Panc1 (cell line): ENCODE measurements at regions not wholly inside any gene's neighbourhood (a gene's known extent, or its start where the extent isn't known, plus 50 kb on each side); places are given as distances from the start of the nearest gene placed in this dataset.

Source experiments
- ATAC-seq: fragments of 200-7000 bp; cut with Tn5 transposase; 2 replicates; pipeline ENCODE4 v1.9.1; 2020; ENCODE audit warnings: mild to moderate bottlenecking, moderate library complexity
- BruUV-seq: library from RNA; stranded (reverse); fragments of 400-500 nt; replicated peaks from 2 replicates; lab custom pipeline; 2021; lab: Mats Ljungman, UMichigan
- CTCF ChIA-PET: fragments of 300-600 bp; sonication (Branson Sonifier 250); formaldehyde crosslinking; loops from one replicate; lab custom pipeline; 2022; ENCODE audit warnings: antibody characterized with exemption; lab: Charles Lee
- POLR2A ChIA-PET: fragments of 300-600 bp; sonication (Branson Sonifier 250); formaldehyde crosslinking; loops from one replicate; lab custom pipeline; 2022; ENCODE audit warnings: antibody characterized with exemption; lab: Charles Lee
- DNase-seq: peaks from one replicate; pipeline ENCODE4 v3.0.0-alpha.2; 2010; ENCODE audit warnings: low read depth, low spot score
- H3K27ac ChIP-seq: 2 replicates; pipeline ENCODE4 v1.5.1; 2011; ENCODE audit warnings: mild to moderate bottlenecking, low read length, inconsistent platforms
- H3K27me3 ChIP-seq: fragments of 200-500 bp; sonication (Bioruptor generic); 2 replicates; pipeline ENCODE4 v1.6.0; 2014; ENCODE audit warnings: low read length, inconsistent platforms; ENCODE audit not compliant: control insufficient read depth, insufficient read depth
- H3K36me3 ChIP-seq: fragments of 200-500 bp; sonication (Bioruptor generic); 2 replicates; pipeline ENCODE4 v1.5.1; 2014; ENCODE audit warnings: inconsistent platforms, mild to moderate bottlenecking, low read length, moderate library complexity; ENCODE audit not compliant: control insufficient read depth, insufficient read depth
- H3K4me1 ChIP-seq: 2 replicates; pipeline ENCODE4 v1.5.1; 2011; ENCODE audit warnings: inconsistent platforms, mild to moderate bottlenecking, low read length, moderate library complexity; ENCODE audit not compliant: control insufficient read depth, insufficient read depth
- H3K4me3 ChIP-seq, 2 experiments: 2 replicates each; pipeline ENCODE4 v1.5.1; 2011 to 2012; ENCODE audit warnings: low read depth in 2 of 2, low read length in 2 of 2, mild to moderate bottlenecking in 2 of 2, inconsistent platforms in 1 of 2, moderate library complexity in 1 of 2
- H3K9me3 ChIP-seq: fragments of 200-500 bp; sonication (Bioruptor generic); 2 replicates; pipeline ENCODE4 v1.5.1; 2014; ENCODE audit warnings: low read depth, mild to moderate bottlenecking, inconsistent platforms, low read length, moderate library complexity; ENCODE audit not compliant: control insufficient read depth, insufficient read depth
- POLR2AphosphoS5 ChIP-seq: IDR thresholded peaks from 2 replicates; pipeline ENCODE4 v1.6.1; 2012; ENCODE audit warnings: mild to moderate bottlenecking, low read depth, low read length, moderate library complexity
- SIN3A ChIP-seq: IDR thresholded peaks from 2 replicates; pipeline ENCODE4 v1.6.1; 2012; ENCODE audit warnings: low read depth, mild to moderate bottlenecking, low read length, moderate library complexity, borderline replicate concordance; ENCODE audit not compliant: insufficient read depth
- TCF7L2 ChIP-seq: IDR thresholded peaks from 2 replicates; pipeline ENCODE4 v1.6.1; 2011; ENCODE audit warnings: mild to moderate bottlenecking, low read depth, low read length, inconsistent platforms
- in situ Hi-C: cut with HindIII; loops from 2 replicates; pipeline ENCODE4 v1.10.0; 2016; ENCODE audit warnings: low sequenced_read_pairs, low pct_unique_long_range_greater_than_20kb
- intact Hi-C: fragments of 100-400 bp; cut with micrococcal nuclease; formaldehyde crosslinking; loops from one replicate; pipeline ENCODE4 v1.10.0; 2022; ENCODE audit not compliant: unreplicated experiment
- TF ChIP-seq, protein P1 (sequence below): fragments of 450-650 bp; IDR thresholded peaks from 2 replicates; pipeline ENCODE4 v1.5.1; 2017; ENCODE audit warnings: mild to moderate bottlenecking
- TF ChIP-seq, protein P2 (sequence below), 2 experiments: IDR thresholded peaks; 2 replicates each; pipeline ENCODE4 v1.6.1; 2011 to 2012; ENCODE audit warnings: low read depth in 2 of 2, control low read depth in 1 of 2, low read length in 1 of 2, mild to moderate bottlenecking in 1 of 2, moderate library complexity in 1 of 2; ENCODE audit not compliant: insufficient read depth in 1 of 2

DNA sequence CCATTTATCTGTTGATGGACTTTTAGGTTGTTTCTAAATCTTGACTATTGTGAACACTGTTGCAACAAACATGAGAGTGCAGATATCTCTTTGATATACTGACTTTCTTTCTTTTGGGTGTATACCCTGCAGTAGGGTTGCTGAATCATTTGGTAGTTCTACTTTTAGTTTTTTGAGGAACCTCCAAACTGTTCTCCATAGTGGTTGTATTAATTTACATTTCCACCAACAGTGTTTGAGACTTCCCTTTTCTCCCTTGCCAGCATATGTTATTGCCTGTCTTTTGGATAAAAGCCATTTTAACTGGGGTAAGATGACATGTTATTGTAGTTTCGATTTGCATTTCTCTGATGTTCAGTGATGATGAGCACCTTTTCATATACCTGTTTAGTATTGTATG, 330.0 kb downstream of the DDX10 start:
- Histone ChIP-seq H3K4me1 (no peaks in the 10 kb centered on the region), H3K9me3 (no peaks in the 10 kb centered on the region), H3K36me3 (no peaks in the 10 kb centered on the region), H3K27ac (no peak overlapping the region), H3K4me3 (no peak overlapping the region), H3K27me3 (no peaks in the 10 kb centered on the region)
- intact Hi-C loops (no loop called here), in situ Hi-C loops (no loop called here)
- BruUV-seq: no TSS peak
- CTCF ChIA-PET: no interaction called here
- ATAC-seq (no peak), DNase-seq (no peak)
- POLR2A ChIA-PET: no interaction called here
- TF ChIP-seq, protein P1, sequence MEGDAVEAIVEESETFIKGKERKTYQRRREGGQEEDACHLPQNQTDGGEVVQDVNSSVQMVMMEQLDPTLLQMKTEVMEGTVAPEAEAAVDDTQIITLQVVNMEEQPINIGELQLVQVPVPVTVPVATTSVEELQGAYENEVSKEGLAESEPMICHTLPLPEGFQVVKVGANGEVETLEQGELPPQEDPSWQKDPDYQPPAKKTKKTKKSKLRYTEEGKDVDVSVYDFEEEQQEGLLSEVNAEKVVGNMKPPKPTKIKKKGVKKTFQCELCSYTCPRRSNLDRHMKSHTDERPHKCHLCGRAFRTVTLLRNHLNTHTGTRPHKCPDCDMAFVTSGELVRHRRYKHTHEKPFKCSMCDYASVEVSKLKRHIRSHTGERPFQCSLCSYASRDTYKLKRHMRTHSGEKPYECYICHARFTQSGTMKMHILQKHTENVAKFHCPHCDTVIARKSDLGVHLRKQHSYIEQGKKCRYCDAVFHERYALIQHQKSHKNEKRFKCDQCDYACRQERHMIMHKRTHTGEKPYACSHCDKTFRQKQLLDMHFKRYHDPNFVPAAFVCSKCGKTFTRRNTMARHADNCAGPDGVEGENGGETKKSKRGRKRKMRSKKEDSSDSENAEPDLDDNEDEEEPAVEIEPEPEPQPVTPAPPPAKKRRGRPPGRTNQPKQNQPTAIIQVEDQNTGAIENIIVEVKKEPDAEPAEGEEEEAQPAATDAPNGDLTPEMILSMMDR: no peak
- TF ChIP-seq, protein P2, sequence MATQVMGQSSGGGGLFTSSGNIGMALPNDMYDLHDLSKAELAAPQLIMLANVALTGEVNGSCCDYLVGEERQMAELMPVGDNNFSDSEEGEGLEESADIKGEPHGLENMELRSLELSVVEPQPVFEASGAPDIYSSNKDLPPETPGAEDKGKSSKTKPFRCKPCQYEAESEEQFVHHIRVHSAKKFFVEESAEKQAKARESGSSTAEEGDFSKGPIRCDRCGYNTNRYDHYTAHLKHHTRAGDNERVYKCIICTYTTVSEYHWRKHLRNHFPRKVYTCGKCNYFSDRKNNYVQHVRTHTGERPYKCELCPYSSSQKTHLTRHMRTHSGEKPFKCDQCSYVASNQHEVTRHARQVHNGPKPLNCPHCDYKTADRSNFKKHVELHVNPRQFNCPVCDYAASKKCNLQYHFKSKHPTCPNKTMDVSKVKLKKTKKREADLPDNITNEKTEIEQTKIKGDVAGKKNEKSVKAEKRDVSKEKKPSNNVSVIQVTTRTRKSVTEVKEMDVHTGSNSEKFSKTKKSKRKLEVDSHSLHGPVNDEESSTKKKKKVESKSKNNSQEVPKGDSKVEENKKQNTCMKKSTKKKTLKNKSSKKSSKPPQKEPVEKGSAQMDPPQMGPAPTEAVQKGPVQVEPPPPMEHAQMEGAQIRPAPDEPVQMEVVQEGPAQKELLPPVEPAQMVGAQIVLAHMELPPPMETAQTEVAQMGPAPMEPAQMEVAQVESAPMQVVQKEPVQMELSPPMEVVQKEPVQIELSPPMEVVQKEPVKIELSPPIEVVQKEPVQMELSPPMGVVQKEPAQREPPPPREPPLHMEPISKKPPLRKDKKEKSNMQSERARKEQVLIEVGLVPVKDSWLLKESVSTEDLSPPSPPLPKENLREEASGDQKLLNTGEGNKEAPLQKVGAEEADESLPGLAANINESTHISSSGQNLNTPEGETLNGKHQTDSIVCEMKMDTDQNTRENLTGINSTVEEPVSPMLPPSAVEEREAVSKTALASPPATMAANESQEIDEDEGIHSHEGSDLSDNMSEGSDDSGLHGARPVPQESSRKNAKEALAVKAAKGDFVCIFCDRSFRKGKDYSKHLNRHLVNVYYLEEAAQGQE (IDR thresholded peaks at IDR 0.05; ENCODE audit: insufficient read depth in 1 of 2, low read depth in 2 of 2, low read length in 1 of 2): no peak
- TF ChIP-seq POLR2AphosphoS5: no peak
- TF ChIP-seq SIN3A: no peak
- TF ChIP-seq TCF7L2: no peak

DNA sequence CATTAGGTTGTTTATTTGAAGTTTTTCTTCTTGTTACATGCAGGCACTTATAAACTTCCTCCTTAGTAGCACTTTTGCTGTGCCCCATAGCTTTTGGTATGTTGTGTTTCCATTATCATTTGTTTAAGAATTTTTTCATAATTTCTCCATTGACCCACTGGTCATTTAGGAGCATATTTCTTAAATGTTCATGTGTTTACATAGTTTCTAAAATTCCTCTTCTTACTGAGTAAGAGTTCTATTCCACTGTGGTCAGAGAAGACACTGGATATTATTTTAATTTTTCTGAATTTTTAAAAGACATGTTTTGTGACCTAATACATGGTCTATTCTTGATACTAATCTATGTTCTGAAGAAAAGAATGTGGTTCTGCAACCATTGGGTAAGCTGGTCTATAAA, 333.0 kb downstream of the DDX10 start:
- ChIA-PET CTCF (interaction anchor here (0.6 kb wide), 1 partner anchor 19 kb away, joined by 4 read pairs; no protein-coding TSS in a partner anchor), POLR2A (no interaction called here)
- Histone ChIP-seq H3K9me3 (no peaks in the 10 kb centered on the region), H3K36me3 (no peaks in the 10 kb centered on the region), H3K27me3 (no peaks in the 10 kb centered on the region), H3K4me1 (no peaks in the 10 kb centered on the region), H3K4me3 (no peak overlapping the region), H3K27ac (no peak overlapping the region)
- ATAC-seq (no peak), DNase-seq (no peak)
- BruUV-seq: no TSS peak
- in situ Hi-C loops: no loop called here
- intact Hi-C loops: no loop called here
- no peak for TF ChIP-seq TCF7L2
- TF ChIP-seq POLR2AphosphoS5: no peak
- TF ChIP-seq SIN3A: no peak
- TF ChIP-seq, protein P1: no peak
- TF ChIP-seq, protein P2 (IDR thresholded peaks at IDR 0.05; ENCODE audit: insufficient read depth in 1 of 2, low read depth in 2 of 2, low read length in 1 of 2): no peak
